Hepatocyte (in vitro differentiated cells): ENCODE measurements at regions not wholly inside any gene's neighbourhood (a gene's known extent, or its start where the extent isn't known, plus 50 kb on each side); places are given as distances from the start of the nearest gene placed in this dataset.

Experiments used
- DNase-seq: peaks from one replicate; pipeline ENCODE4 v3.0.0-alpha.2; 2016; ENCODE audit warnings: low spot score
- H2AFZ ChIP-seq: fragments of 200-600 bp; sonication (generic); 2 replicates; pipeline ENCODE4 v1.6.0; 2016; ENCODE audit warnings: antibody characterized with exemption, mild to moderate bottlenecking
- H3K27ac ChIP-seq: fragments of 200-600 bp; sonication (generic); 2 replicates; pipeline ENCODE4 v1.5.1; 2016; ENCODE audit warnings: mild to moderate bottlenecking
- H3K27me3 ChIP-seq: fragments of 200-600 bp; sonication (generic); 2 replicates; pipeline ENCODE4 v1.6.1; 2016
- H3K36me3 ChIP-seq: fragments of 200-600 bp; sonication (generic); replicated peaks from 2 replicates; pipeline ENCODE4 v1.5.1; 2016; ENCODE audit warnings: low read depth; ENCODE audit not compliant: insufficient read depth
- H3K4me1 ChIP-seq: fragments of 200-600 bp; sonication (generic); 2 replicates; pipeline ENCODE4 v1.5.1; 2016; ENCODE audit warnings: mild to moderate bottlenecking, moderate library complexity; ENCODE audit not compliant: insufficient read depth
- H3K4me2 ChIP-seq: fragments of 200-600 bp; sonication (generic); 2 replicates; pipeline ENCODE4 v1.6.0; 2016
- H3K4me3 ChIP-seq: fragments of 200-600 bp; sonication (generic); 2 replicates; pipeline ENCODE4 v1.5.1; 2016; ENCODE audit warnings: mild to moderate bottlenecking
- H3K79me2 ChIP-seq: fragments of 200-600 bp; sonication (generic); 2 replicates; pipeline ENCODE4 v1.6.0; 2017; ENCODE audit warnings: mild to moderate bottlenecking
- H3K9me2 ChIP-seq: fragments of 200-600 bp; sonication (generic); replicated peaks from 2 replicates; pipeline ENCODE4 v1.6.0; 2017; ENCODE audit warnings: mild to moderate bottlenecking; ENCODE audit not compliant: insufficient read depth
- H3K9me3 ChIP-seq: fragments of 200-600 bp; sonication (generic); 2 replicates; pipeline ENCODE4 v1.5.1; 2016; ENCODE audit warnings: low read depth, mild to moderate bottlenecking
- H4K20me1 ChIP-seq: fragments of 200-600 bp; sonication (generic); 2 replicates; pipeline ENCODE4 v1.6.0; 2016; ENCODE audit warnings: mild to moderate bottlenecking; ENCODE audit not compliant: insufficient read depth, poor library complexity, severe bottlenecking
- CTCF ChIP-seq: fragments of 200-600 bp; sonication (generic); IDR thresholded peaks from 2 replicates; pipeline ENCODE4 v1.5.1; 2016; ENCODE audit warnings: antibody characterized with exemption, mild to moderate bottlenecking; ENCODE audit not compliant: poor library complexity
- EZH2 ChIP-seq: fragments of 200-600 bp; sonication (generic); IDR thresholded peaks from 2 replicates; pipeline ENCODE4 v1.6.1; 2016; ENCODE audit warnings: antibody characterized with exemption, mild to moderate bottlenecking, borderline replicate concordance
- EZH2phosphoT487 ChIP-seq: fragments of 200-600 bp; sonication (generic); IDR thresholded peaks from one replicate; pipeline ENCODE4 v1.6.1; 2018; ENCODE audit warnings: antibody characterized with exemption, mild to moderate bottlenecking, low read depth, moderate library complexity; ENCODE audit not compliant: unreplicated experiment, severe bottlenecking
- WGBS: methylation state at CpG from one replicate; pipeline ENCODE4 v1.1.6; 2016; ENCODE audit warnings: low lambda C conversion rate; ENCODE audit errors: missing lambda C conversion rate; 5-methylcytosine and 5-hydroxymethylcytosine counted together

DNA sequence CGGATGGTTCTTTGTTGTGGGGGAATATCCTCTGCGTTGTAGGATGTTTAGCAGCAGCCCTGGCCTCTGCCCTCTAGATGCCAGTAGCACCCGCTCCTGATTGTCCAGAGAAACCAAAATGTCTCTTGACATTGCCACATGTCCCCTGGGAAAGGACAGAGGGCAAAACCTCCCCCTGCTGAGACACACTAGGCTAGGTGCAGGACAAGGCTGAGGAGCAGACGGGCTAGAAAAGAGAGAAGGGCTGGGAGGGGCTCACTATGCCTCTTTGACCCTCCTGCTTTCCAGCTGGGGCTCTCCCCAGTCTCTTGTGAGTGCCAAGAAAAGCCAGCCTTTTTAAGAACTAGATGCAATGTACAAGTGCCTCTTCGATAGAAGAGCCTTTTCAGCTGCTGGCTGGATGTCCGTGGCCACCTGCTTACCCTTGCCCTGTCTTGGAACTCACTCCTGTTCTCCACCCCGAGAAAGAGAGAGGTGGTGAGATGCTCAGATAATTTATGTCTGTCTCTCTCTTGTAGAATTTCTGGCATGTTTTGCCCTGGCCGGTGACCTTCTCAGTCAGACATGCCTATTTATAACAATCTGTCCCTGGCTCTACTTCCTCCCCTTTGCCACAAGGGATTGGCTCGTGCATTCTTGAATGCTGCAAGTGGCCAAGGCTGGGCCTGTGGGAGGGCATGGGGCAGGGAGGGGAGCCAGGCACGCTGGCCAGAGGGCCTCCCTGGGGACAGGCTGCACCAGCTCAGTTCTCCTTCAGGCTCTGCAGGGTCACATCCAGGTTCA, 142.6 kb downstream of the RPLP1 start:
- H3K27ac ChIP-seq, result no peak overlapping the region
- H3K4me3 ChIP-seq, result no peak overlapping the region
- H3K27me3 ChIP-seq, result peaks cover 37% of the 10 kb centered on the region
- no peaks in the 10 kb centered on the region for H4K20me1 ChIP-seq
- 56% methylated on average over 10 of the region's 10 CpGs for WGBS
- no peak for TF ChIP-seq EZH2
- no peak for TF ChIP-seq CTCF
- TF ChIP-seq EZH2phosphoT487, result no peak
- no peaks in the 10 kb centered on the region for H3K79me2 ChIP-seq
- DNase-seq, result no peak
- no peaks in the 10 kb centered on the region for H3K36me3 ChIP-seq
- H2AFZ ChIP-seq, result no peak overlapping the region
- H3K9me2 ChIP-seq, result no peaks in the 10 kb centered on the region
- H3K4me2 ChIP-seq, result no peak overlapping the region
- H3K9me3 ChIP-seq, result no peaks in the 10 kb centered on the region
- H3K4me1 ChIP-seq, result peaks cover 27% of the 10 kb centered on the region

- WGBS, result 94% methylated on average over 4 of the region's 4 CpGs
- H3K27me3 ChIP-seq, result peaks cover 50% of the 10 kb centered on the region
- H3K4me3 ChIP-seq, result no peak overlapping the region
Measured at GRCh38 chr15:69597061-69597592, 144.5 kb downstream of the RPLP1 start.

DNA sequence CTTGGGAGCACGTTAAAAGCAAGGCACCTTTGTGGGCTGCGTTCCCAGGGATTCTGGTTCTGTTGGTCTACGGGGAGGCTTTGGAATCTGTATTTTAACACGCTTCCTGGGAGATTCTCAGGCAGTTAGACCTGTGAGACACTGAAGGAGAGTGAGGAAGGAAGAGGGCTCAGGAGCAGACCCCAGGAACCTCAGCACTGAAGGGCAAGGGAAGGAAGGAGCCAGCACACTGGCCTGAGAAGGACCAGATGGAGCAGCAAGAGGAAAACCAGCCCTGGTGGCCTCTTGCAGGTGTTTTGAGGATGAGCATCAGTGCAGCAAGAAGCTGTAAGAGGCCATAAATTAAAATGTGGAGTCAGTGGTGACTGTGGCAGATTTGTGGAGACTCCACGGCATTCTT, 146.7 kb downstream of the RPLP1 start:
- H3K79me2 ChIP-seq, result no peaks in the 10 kb centered on the region
- peaks cover 50% of the 10 kb centered on the region for H3K27me3 ChIP-seq
- no peak for TF ChIP-seq EZH2
- no peak for TF ChIP-seq CTCF
- no peak for TF ChIP-seq EZH2phosphoT487
- no peak overlapping the region for H2AFZ ChIP-seq
- peaks cover 9% of the 10 kb centered on the region for H3K4me1 ChIP-seq
- no peaks in the 10 kb centered on the region for H4K20me1 ChIP-seq
- 88% methylated on average over 5 of the region's 5 CpGs for WGBS
- H3K9me3 ChIP-seq, result no peaks in the 10 kb centered on the region
- no peak for DNase-seq
- no peak overlapping the region for H3K27ac ChIP-seq
- H3K4me3 ChIP-seq, result no peak overlapping the region
- H3K9me2 ChIP-seq, result no peaks in the 10 kb centered on the region
- no peak overlapping the region for H3K4me2 ChIP-seq
- no peaks in the 10 kb centered on the region for H3K36me3 ChIP-seq

More at GRCh38 chr15:69597061-69597592, 144.5 kb downstream of the RPLP1 start:
- Histone ChIP-seq H3K4me2 (no peak overlapping the region), H3K27ac (no peak overlapping the region), H3K9me3 (no peaks in the 10 kb centered on the region), H3K79me2 (no peaks in the 10 kb centered on the region), H3K4me1 (peaks cover 21% of the 10 kb centered on the region), H4K20me1 (no peaks in the 10 kb centered on the region), H3K36me3 (no peaks in the 10 kb centered on the region), H3K9me2 (no peaks in the 10 kb centered on the region), H2AFZ (no peak overlapping the region)
- DNase-seq, result no peak
- TF ChIP-seq EZH2, result no peak
- TF ChIP-seq EZH2phosphoT487, result no peak
- TF ChIP-seq CTCF, result no peak
